ENCODE measurements at regions not wholly inside any gene's neighbourhood (a gene's known extent, or its start where the extent isn't known, plus 50 kb on each side); places are given as distances from the start of the nearest gene placed in this dataset.

DNA sequence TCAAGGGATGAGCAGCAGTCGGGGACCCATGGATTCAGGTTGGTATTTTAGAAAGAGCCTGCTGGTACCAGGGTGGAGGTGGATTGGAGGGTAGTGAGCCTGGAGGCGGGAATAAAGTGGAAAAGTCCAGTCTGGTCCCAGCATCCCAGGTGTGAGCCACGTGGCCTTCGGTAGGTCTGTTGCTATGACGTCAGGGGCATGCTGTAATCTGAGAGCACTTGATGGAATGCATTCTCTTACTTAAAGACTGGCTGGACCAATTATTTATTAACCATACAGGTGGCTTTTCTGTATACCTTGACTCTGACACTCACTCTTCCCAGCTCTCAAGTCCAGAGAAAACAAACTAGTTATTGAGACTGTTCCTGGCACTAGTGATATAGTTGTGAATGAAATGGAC lies 389.9 kb upstream of the RGMA start:
- in situ Hi-C loops (cut with HindIII; ENCODE audit: low pct_unique_long_range_greater_than_20kb, low sequenced_read_pairs): no loop called here
- no peak for TF ChIP-seq JUND (IDR thresholded peaks at IDR 0.05; ENCODE audit: low read depth)
- DNase-seq (ENCODE audit: low read depth in 1 of 2, low spot score in 1 of 2): peak in 1 of 2 experiments; percentile 16

GRCh38 chr15:93477721-93478120 lies 388.7 kb upstream of the RGMA start:
- no peak for DNase-seq (ENCODE audit: low read depth in 1 of 2, low spot score in 1 of 2)

GRCh38 chr15:93477188-93477587 lies 388.2 kb upstream of the RGMA start:
- no peak for DNase-seq (ENCODE audit: low read depth in 1 of 2, low spot score in 1 of 2)
- no peak for TF ChIP-seq JUND (IDR thresholded peaks at IDR 0.05; ENCODE audit: low read depth)
- in situ Hi-C loops (cut with HindIII; ENCODE audit: low pct_unique_long_range_greater_than_20kb, low sequenced_read_pairs): no loop called here

More at GRCh38 chr15:93477721-93478120, 388.7 kb upstream of the RGMA start:
- in situ Hi-C loops (cut with HindIII; ENCODE audit: low pct_unique_long_range_greater_than_20kb, low sequenced_read_pairs): no loop called here
- TF ChIP-seq JUND (IDR thresholded peaks at IDR 0.05; ENCODE audit: low read depth): no peak

DNA sequence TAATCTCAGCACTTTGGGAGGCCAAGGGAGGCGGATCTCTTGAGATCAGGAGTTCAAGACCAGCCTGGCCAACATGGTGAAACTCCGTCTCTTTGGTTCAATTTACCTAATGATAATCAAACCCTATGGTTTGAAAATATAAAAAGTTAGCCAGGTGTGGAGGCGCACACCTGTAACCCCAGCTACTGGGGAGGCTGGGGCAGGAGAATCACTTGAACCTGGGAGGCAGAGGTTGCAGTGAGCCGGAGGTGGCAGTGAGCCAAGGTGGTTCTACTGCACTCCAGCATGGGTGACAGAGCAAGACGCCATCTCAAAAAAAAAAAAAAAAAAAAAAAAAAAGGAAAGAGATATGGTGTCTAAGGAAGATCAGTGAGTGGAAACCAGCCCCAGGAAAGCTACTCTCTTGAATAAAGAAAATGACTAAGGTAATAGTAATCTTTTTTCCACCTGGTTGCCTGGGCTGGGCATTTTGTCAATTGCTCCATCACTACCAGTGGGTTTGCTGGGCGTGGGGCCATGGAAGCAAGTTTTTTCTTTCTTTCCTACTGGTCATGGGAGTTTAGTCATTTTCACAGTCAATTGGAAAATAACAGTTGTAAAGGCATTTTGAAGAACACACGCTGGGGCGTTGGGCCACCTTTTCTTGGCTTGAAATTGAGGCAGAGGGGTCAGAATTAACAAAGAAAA lies 387.6 kb upstream of the RGMA start:
- DNase-seq (ENCODE audit: low read depth in 1 of 2, low spot score in 1 of 2): no peak
- no peak for TF ChIP-seq JUND (IDR thresholded peaks at IDR 0.05; ENCODE audit: low read depth)
- in situ Hi-C loops (cut with HindIII; ENCODE audit: low pct_unique_long_range_greater_than_20kb, low sequenced_read_pairs): no loop called here

DNA sequence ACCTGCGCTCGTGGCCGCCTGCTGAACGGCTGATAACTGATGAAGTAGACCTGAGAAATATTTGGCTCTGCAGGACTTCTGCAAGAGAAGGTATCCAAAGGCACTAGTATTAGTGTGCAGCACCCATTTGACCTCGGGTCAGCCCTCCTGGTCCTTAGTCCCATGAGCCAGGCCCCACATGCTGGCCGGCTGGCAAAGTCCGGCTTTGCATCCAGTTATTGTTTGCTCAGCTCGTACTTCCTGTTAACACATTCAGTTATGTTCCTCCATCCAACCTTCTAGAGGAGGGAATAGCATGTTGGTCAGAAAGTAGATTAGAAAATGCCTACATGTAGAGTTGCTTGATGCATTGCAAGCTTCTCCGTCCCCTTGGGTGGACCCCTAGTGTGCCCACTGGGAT lies 385.7 kb upstream of the RGMA start:
- TF ChIP-seq JUND (IDR thresholded peaks at IDR 0.05; ENCODE audit: low read depth): no peak

DNA sequence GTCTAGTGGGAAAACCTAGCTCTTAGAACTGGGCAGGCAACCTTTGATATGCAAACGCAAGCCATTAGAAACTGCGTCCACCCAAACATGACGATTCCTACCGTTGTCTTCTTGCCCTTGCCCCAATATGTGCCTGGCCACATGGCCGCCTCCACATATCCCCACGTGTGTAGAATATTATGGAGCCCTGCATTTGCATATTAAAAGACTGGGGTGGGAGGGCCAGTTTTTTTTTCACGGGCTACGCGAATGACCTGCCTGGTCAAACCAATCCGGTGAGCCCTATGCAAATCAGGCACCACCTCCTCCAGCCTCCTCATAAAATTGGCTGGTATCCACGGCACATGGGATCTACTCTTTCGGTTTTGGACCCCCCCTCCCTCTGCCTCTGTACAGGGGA lies 381.0 kb upstream of the RGMA start:
- in situ Hi-C loops (cut with HindIII; ENCODE audit: low pct_unique_long_range_greater_than_20kb, low sequenced_read_pairs): no loop called here
- peak in 1 of 2 experiments; percentile 74 for DNase-seq (ENCODE audit: low read depth in 1 of 2, low spot score in 1 of 2)

More for the DNA sequence above, 385.7 kb upstream of the RGMA start:
- no peak for DNase-seq (ENCODE audit: low read depth in 1 of 2, low spot score in 1 of 2)
- in situ Hi-C loops (cut with HindIII; ENCODE audit: low pct_unique_long_range_greater_than_20kb, low sequenced_read_pairs): no loop called here

GRCh38 chr15:93467337-93467736 lies 378.3 kb upstream of the RGMA start:
- TF ChIP-seq JUND (IDR thresholded peaks at IDR 0.05; ENCODE audit: low read depth): no peak
- in situ Hi-C loops (cut with HindIII; ENCODE audit: low pct_unique_long_range_greater_than_20kb, low sequenced_read_pairs): no loop called here
- DNase-seq (ENCODE audit: low read depth in 1 of 2, low spot score in 1 of 2): no peak

More for the DNA sequence above, 381.0 kb upstream of the RGMA start:
- TF ChIP-seq JUND (IDR thresholded peaks at IDR 0.05; ENCODE audit: low read depth): no peak

GRCh38 chr15:93466380-93466779 lies 377.4 kb upstream of the RGMA start:
- no peak for TF ChIP-seq JUND (IDR thresholded peaks at IDR 0.05; ENCODE audit: low read depth)
- in situ Hi-C loops (cut with HindIII; ENCODE audit: low pct_unique_long_range_greater_than_20kb, low sequenced_read_pairs): no loop called here
- DNase-seq (ENCODE audit: low read depth in 1 of 2, low spot score in 1 of 2): no peak

DNA sequence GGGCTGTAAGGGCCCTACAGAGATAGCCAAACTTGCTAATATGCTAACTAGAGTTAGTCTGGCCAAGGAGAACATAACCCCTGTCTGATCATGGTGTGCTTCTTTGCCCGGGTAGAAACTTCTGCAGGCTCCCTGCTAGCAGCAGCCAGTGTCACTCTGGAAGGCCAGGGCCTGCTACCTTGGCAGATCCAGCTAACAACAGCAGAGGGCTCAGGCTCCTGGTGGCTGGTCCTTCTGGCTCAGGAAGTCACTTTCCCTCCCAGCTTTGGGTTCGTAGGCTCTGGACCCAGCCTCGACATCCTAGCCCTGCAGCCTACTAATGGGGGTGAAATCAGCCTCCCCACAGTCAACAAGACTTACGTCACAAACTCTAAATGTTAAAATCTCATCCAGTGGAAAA lies 373.7 kb upstream of the RGMA start:
- DNase-seq (ENCODE audit: low read depth in 1 of 2, low spot score in 1 of 2): no peak
- no peak for TF ChIP-seq JUND (IDR thresholded peaks at IDR 0.05; ENCODE audit: low read depth)
- in situ Hi-C loops (cut with HindIII; ENCODE audit: low pct_unique_long_range_greater_than_20kb, low sequenced_read_pairs): no loop called here

GRCh38 chr15:93460717-93461116 lies 371.7 kb upstream of the RGMA start:
- in situ Hi-C loops (cut with HindIII; ENCODE audit: low pct_unique_long_range_greater_than_20kb, low sequenced_read_pairs): no loop called here
- no peak for TF ChIP-seq JUND (IDR thresholded peaks at IDR 0.05; ENCODE audit: low read depth)
- DNase-seq (ENCODE audit: low read depth in 1 of 2, low spot score in 1 of 2): no peak

DNA sequence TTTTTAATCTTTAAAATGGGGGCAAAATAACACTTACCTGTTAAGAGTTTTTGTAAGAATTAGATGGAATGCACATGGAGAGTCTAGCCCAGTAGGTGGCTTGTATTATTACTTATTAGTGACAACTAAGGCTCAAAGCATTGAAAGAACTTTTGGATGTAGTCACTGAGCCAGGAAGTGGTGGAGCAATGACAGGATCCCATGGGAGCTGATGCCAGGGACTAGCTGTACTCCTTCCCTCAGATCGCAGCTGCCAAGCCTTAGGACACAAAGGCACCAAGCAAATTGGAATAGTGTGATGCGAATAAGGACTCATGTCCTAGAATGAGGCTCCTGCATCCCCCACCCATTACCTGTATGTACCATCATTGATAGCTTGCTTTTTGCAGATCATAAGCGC lies 370.4 kb upstream of the RGMA start:
- no peak for TF ChIP-seq JUND (IDR thresholded peaks at IDR 0.05; ENCODE audit: low read depth)
- in situ Hi-C loops (cut with HindIII; ENCODE audit: low pct_unique_long_range_greater_than_20kb, low sequenced_read_pairs): no loop called here
- DNase-seq (ENCODE audit: low read depth in 1 of 2, low spot score in 1 of 2): no peak

DNA sequence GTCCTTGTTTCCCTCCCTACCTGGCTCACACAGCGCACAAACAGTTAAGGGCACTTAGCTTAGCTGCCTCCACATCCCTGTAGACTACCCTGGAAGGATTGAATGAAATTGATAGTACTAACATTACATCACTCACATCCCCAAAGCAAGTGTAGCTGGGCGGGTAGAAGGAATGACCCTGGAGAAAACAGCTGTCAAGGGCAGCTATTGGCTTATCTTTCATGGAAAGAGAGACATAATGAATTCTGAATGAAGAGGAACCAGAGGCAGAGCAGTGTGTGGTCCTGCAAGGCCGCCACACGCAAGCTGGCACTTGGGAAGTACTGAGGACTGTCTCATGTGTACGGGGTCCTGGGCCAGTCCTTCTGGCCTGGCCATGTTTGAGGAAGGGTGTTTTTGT lies 369.6 kb upstream of the RGMA start:
- DNase-seq (ENCODE audit: low read depth in 1 of 2, low spot score in 1 of 2): no peak
- in situ Hi-C loops (cut with HindIII; ENCODE audit: low pct_unique_long_range_greater_than_20kb, low sequenced_read_pairs): no loop called here
- TF ChIP-seq JUND (IDR thresholded peaks at IDR 0.05; ENCODE audit: low read depth): no peak

DNA sequence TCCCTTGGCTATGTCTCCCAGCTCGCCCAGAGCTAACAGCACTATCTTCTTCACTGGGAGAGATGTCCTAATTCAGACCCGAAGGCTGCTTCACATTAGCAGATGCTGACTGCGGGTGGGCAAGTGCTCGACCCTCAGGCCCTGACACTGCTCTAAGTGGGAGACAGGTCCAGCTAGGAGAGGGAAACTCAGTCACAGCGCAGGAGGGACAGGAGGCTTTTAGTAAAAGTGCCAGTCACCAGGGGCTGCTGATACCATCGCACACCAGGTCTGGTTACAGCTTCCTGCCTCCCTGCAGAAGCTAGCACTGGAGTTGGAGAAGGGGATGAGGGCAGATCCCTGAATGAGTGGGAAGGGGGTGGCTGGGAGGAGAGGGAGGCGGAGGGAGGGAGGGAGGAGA lies 365.8 kb upstream of the RGMA start:
- no peak for DNase-seq (ENCODE audit: low read depth in 1 of 2, low spot score in 1 of 2)
- in situ Hi-C loops (cut with HindIII; ENCODE audit: low pct_unique_long_range_greater_than_20kb, low sequenced_read_pairs): no loop called here
- TF ChIP-seq JUND (IDR thresholded peaks at IDR 0.05; ENCODE audit: low read depth): no peak

Data from T47D (cell line).